C4-2B (cell line): ENCODE measurements at regions not wholly inside any gene's neighbourhood (a gene's known extent, or its start where the extent isn't known, plus 50 kb on each side); places are given as distances from the start of the nearest gene placed in this dataset.

ENCODE experiments used
- CTCF ChIP-seq: fragments of 450-650 bp; conservative IDR thresholded peaks from 2 replicates; pipeline ENCODE4 v1.5.1; 2017; ENCODE audit warnings: mild to moderate bottlenecking
- ZFX ChIP-seq: fragments of 450-650 bp; IDR thresholded peaks from 2 replicates; pipeline ENCODE4 v1.6.1; 2017

GRCh38 chr6:163994566-163994965 lies 580.0 kb downstream of the QKI start:
- no peak for TF ChIP-seq CTCF
- TF ChIP-seq ZFX, result no peak
